GM23248 (cell line): ENCODE measurements at regions not wholly inside any gene's neighbourhood (a gene's known extent, or its start where the extent isn't known, plus 50 kb on each side); places are given as distances from the start of the nearest gene placed in this dataset.

Source experiments
- DNase-seq: peaks from one replicate; pipeline ENCODE4 v3.0.0-alpha.2; 2015
- H2AFZ ChIP-seq: fragments of 200-600 bp; sonication (generic); 2 replicates; pipeline ENCODE4 v1.6.1; 2016; ENCODE audit warnings: antibody characterized with exemption
- H3F3A ChIP-seq: fragments of 200-600 bp; sonication (generic); 2 replicates; pipeline ENCODE4 v1.6.1; 2016; ENCODE audit warnings: mild to moderate bottlenecking, antibody characterized with exemption, mixed run types; ENCODE audit not compliant: insufficient read depth
- H3K27ac ChIP-seq: fragments of 200-600 bp; sonication (generic); 2 replicates; pipeline ENCODE4 v1.5.1; 2016; ENCODE audit warnings: mild to moderate bottlenecking
- H3K27me3 ChIP-seq: fragments of 200-600 bp; sonication (generic); replicated peaks from 2 replicates; pipeline ENCODE4 v1.6.1; 2016; ENCODE audit warnings: mild to moderate bottlenecking; ENCODE audit not compliant: insufficient read depth
- H3K36me3 ChIP-seq: fragments of 200-600 bp; sonication (generic); 2 replicates; pipeline ENCODE4 v1.6.1; 2016; ENCODE audit warnings: low read depth, mild to moderate bottlenecking
- H3K4me1 ChIP-seq: fragments of 200-600 bp; sonication (generic); 2 replicates; pipeline ENCODE4 v1.6.1; 2016; ENCODE audit warnings: mild to moderate bottlenecking; ENCODE audit not compliant: insufficient read depth
- H3K4me2 ChIP-seq: fragments of 200-600 bp; sonication (generic); one replicate; pipeline ENCODE4 v1.6.1; 2016; ENCODE audit warnings: mild to moderate bottlenecking; ENCODE audit not compliant: unreplicated experiment
- H3K4me3 ChIP-seq: fragments of 200-600 bp; sonication (generic); 2 replicates; pipeline ENCODE4 v1.5.1; 2016; ENCODE audit warnings: mild to moderate bottlenecking
- H3K79me2 ChIP-seq: fragments of 200-600 bp; sonication (generic); 2 replicates; pipeline ENCODE4 v1.6.1; 2016; ENCODE audit warnings: mild to moderate bottlenecking; ENCODE audit not compliant: insufficient read depth
- H3K9ac ChIP-seq: fragments of 200-600 bp; sonication (generic); 2 replicates; pipeline ENCODE4 v1.6.1; 2016; ENCODE audit warnings: mild to moderate bottlenecking
- H3K9me2 ChIP-seq: fragments of 200-600 bp; sonication (generic); 2 replicates; pipeline ENCODE4 v1.6.1; 2016; ENCODE audit warnings: mixed run types, mild to moderate bottlenecking, moderate library complexity; ENCODE audit not compliant: insufficient read depth
- H3K9me3 ChIP-seq: fragments of 200-600 bp; sonication (generic); one replicate; pipeline ENCODE4 v1.6.1; 2017; ENCODE audit warnings: low read depth
- H4K20me1 ChIP-seq: fragments of 200-600 bp; sonication (generic); 2 replicates; pipeline ENCODE4 v1.6.0; 2016; ENCODE audit not compliant: insufficient read depth
- EZH2 ChIP-seq: fragments of 200-600 bp; sonication (generic); IDR thresholded peaks from 2 replicates; pipeline ENCODE4 v1.6.1; 2018; ENCODE audit warnings: antibody characterized with exemption, mild to moderate bottlenecking; ENCODE audit not compliant: insufficient read depth, poor library complexity, severe bottlenecking
- EZH2phosphoT487 ChIP-seq: fragments of 200-600 bp; sonication (generic); IDR thresholded peaks from 2 replicates; pipeline ENCODE4 v1.6.1; 2018; ENCODE audit warnings: antibody characterized with exemption, moderate library complexity, mild to moderate bottlenecking, low read depth; ENCODE audit not compliant: insufficient read depth
- WGBS, 2 experiments: methylation state at CpG; one replicate each; pipeline ENCODE4 v1.1.6; 2015 to 2017; ENCODE audit warnings: low lambda C conversion rate in 2 of 2, low coverage in 1 of 2; ENCODE audit errors: missing lambda C conversion rate in 2 of 2; 5-methylcytosine and 5-hydroxymethylcytosine counted together
- in situ Hi-C: fragments of 300-500 bp; cut with MboI; formaldehyde crosslinking; loops from 2 replicates; pipeline ENCODE4 v1.15.0; 2020

- 6 to 8% methylated on average over 4 of the region's 4 CpGs for WGBS, 2 experiments
- Histone ChIP-seq H3K36me3 (no peaks in the 10 kb centered on the region), H4K20me1 (no peaks in the 10 kb centered on the region), H3K4me2 (no peak overlapping the region), H3K27me3 (no peaks in the 10 kb centered on the region), H3K9me2 (no peaks in the 10 kb centered on the region), H3K4me1 (no peaks in the 10 kb centered on the region), H3K9ac (no peak overlapping the region), H3K27ac (no peak overlapping the region), H2AFZ (no peak overlapping the region), H3F3A (no peaks in the 10 kb centered on the region), H3K9me3 (no peaks in the 10 kb centered on the region), H3K4me3 (no peak overlapping the region), H3K79me2 (no peaks in the 10 kb centered on the region)
- in situ Hi-C loops = no loop called here
- no peak for TF ChIP-seq EZH2phosphoT487
- no peak for TF ChIP-seq EZH2
- no peak for DNase-seq
Observed at GRCh38 chr20:54711071-54711470, 235.7 kb downstream of the DOK5 start.

GRCh38 chr20:54710341-54710740 lies 234.9 kb downstream of the DOK5 start:
- Histone ChIP-seq H3K36me3 (no peaks in the 10 kb centered on the region), H3F3A (no peaks in the 10 kb centered on the region), H4K20me1 (no peaks in the 10 kb centered on the region), H3K4me2 (no peak overlapping the region), H3K9me2 (no peaks in the 10 kb centered on the region), H3K27ac (no peak overlapping the region), H3K9ac (no peak overlapping the region), H3K4me3 (no peak overlapping the region), H3K9me3 (no peaks in the 10 kb centered on the region), H2AFZ (no peak overlapping the region), H3K79me2 (no peaks in the 10 kb centered on the region), H3K27me3 (no peaks in the 10 kb centered on the region), H3K4me1 (no peaks in the 10 kb centered on the region)
- 7 to 15% methylated on average over 2 of the region's 2 CpGs for WGBS, 2 experiments
- TF ChIP-seq EZH2 = no peak
- TF ChIP-seq EZH2phosphoT487 = no peak
- DNase-seq = no peak
- in situ Hi-C loops = no loop called here

- no peaks in the 10 kb centered on the region for H3K36me3 ChIP-seq
- no peaks in the 10 kb centered on the region for H3K79me2 ChIP-seq
- H3K27me3 ChIP-seq = no peaks in the 10 kb centered on the region
- no peaks in the 10 kb centered on the region for H3F3A ChIP-seq
- no peaks in the 10 kb centered on the region for H3K4me1 ChIP-seq
- H3K27ac ChIP-seq = no peak overlapping the region
- no peaks in the 10 kb centered on the region for H3K9me2 ChIP-seq
- no peaks in the 10 kb centered on the region for H4K20me1 ChIP-seq
- H3K9ac ChIP-seq = no peak overlapping the region
- no peak overlapping the region for H3K4me3 ChIP-seq
- H3K4me2 ChIP-seq = no peak overlapping the region
- TF ChIP-seq EZH2phosphoT487 (no peak), EZH2 (no peak)
- H2AFZ ChIP-seq = no peak overlapping the region
- DNase-seq = no peak
- in situ Hi-C loops = no loop called here
- H3K9me3 ChIP-seq = no peaks in the 10 kb centered on the region
Observed at GRCh38 chr20:54708229-54708628, 232.8 kb downstream of the DOK5 start.

- Histone ChIP-seq H3K27me3 (no peaks in the 10 kb centered on the region), H3K9me3 (no peaks in the 10 kb centered on the region), H3K79me2 (no peaks in the 10 kb centered on the region), H4K20me1 (no peaks in the 10 kb centered on the region), H3K36me3 (no peaks in the 10 kb centered on the region), H3K4me2 (no peak overlapping the region), H3F3A (no peaks in the 10 kb centered on the region), H3K9ac (no peak overlapping the region), H3K4me3 (no peak overlapping the region), H3K4me1 (no peaks in the 10 kb centered on the region), H3K9me2 (no peaks in the 10 kb centered on the region), H3K27ac (no peak overlapping the region), H2AFZ (no peak overlapping the region)
- in situ Hi-C loops = no loop called here
- TF ChIP-seq EZH2phosphoT487 (no peak), EZH2 (no peak)
- 0 to 6% methylated on average over 1 of the region's 1 CpG for WGBS, 2 experiments
- DNase-seq = no peak
Observed at GRCh38 chr20:54707801-54708200, 232.4 kb downstream of the DOK5 start.

GRCh38 chr20:54706581-54706980 lies 231.2 kb downstream of the DOK5 start:
- Histone ChIP-seq H3K9me2 (no peaks in the 10 kb centered on the region), H2AFZ (no peak overlapping the region), H3K27me3 (no peaks in the 10 kb centered on the region), H3K9me3 (no peaks in the 10 kb centered on the region), H3K27ac (no peak overlapping the region), H4K20me1 (no peaks in the 10 kb centered on the region), H3K36me3 (no peaks in the 10 kb centered on the region), H3F3A (no peaks in the 10 kb centered on the region), H3K4me2 (no peak overlapping the region), H3K79me2 (no peaks in the 10 kb centered on the region), H3K4me3 (no peak overlapping the region), H3K9ac (no peak overlapping the region), H3K4me1 (no peaks in the 10 kb centered on the region)
- DNase-seq = no peak
- in situ Hi-C loops = no loop called here
- WGBS, 2 experiments = 15% methylated on average over 4 of the region's 4 CpGs
- no peak for TF ChIP-seq EZH2
- no peak for TF ChIP-seq EZH2phosphoT487
